T-helper 2 cell treated with Interferon-gamma antibody and Interleukin-4, amounts not matched to agents 5 μg/mL and 100 μg/mL, for 36 hours (primary cell): ENCODE measurements at regions not wholly inside any gene's neighbourhood (a gene's known extent, or its start where the extent isn't known, plus 50 kb on each side); places are given as distances from the start of the nearest gene placed in this dataset.
A peak's percentile ranks its signal among the peaks of the same experiment; 100 is the strongest.

Source experiments
- DNase-seq: peaks from one replicate; pipeline ENCODE4 v3.0.0; 2021; ENCODE audit warnings: low spot score
- H3K27ac Mint-ChIP-seq: one replicate; pipeline ENCODE4 v1.8.0; 2021; ENCODE audit warnings: mild to moderate bottlenecking, mixed read lengths
- H3K27me3 Mint-ChIP-seq: one replicate; pipeline ENCODE4 v1.8.0; 2021; ENCODE audit warnings: low read depth, mixed read lengths
- H3K36me3 Mint-ChIP-seq: one replicate; pipeline ENCODE4 v1.8.0; 2021; ENCODE audit warnings: low read depth, mixed read lengths
- H3K4me1 Mint-ChIP-seq: one replicate; pipeline ENCODE4 v1.8.0; 2021; ENCODE audit warnings: low read depth, mixed read lengths
- H3K4me3 Mint-ChIP-seq: one replicate; pipeline ENCODE4 v1.8.0; 2022; ENCODE audit warnings: mild to moderate bottlenecking, moderate library complexity, mixed read lengths
- H3K9me3 Mint-ChIP-seq: one replicate; pipeline ENCODE4 v1.8.0; 2021; ENCODE audit warnings: mixed read lengths

DNA sequence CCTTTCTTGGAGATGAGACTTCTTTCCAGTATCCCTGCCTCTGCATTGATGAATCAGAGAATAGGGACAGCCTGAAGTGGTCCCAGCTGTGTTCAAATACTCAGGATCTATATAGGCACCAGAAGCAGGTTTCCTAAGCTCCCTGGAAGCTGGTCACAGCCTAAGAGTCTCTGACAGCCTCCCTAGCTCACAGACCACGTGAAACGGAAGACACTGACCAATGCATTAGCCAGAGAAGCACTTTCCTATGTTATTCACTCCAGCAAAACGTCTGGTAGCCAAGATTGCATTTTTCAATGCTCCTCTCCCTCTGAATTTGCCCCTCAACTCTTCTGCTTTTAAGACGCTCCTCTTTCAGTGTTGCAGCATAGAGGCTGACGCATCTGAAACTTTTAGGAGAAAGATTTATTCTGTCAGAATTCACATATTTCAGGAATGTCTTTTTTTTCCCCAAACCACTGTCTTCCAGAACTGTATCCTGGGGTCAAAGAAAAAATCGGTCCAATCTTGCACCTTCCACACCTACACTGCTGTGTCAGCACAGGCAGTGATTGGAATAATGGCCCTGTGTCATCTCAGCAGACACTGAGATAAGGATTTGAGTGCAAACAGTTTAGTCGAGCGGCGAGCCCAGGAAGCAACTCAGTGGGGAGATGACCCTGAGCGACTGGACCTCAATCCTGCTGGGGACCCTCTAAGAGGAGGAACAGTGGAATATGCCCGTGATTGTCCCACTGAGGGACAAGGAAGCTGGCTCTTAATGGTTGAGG lies 109.4 kb downstream of the SMIM20 start:
- Mint-ChIP-seq H3K36me3 (peaks cover 1% of the 10 kb centered on the region), H3K9me3 (no peaks in the 10 kb centered on the region), H3K27me3 (peaks cover 5% of the 10 kb centered on the region), H3K4me1 (peaks cover 9% of the 10 kb centered on the region), H3K27ac (no peak overlapping the region), H3K4me3 (no peak overlapping the region)
- DNase-seq = no peak

- H3K27ac Mint-ChIP-seq = no peak overlapping the region
- H3K4me3 Mint-ChIP-seq = no peak overlapping the region
- peaks cover 1% of the 10 kb centered on the region for H3K36me3 Mint-ChIP-seq
- no peak for DNase-seq
- no peaks in the 10 kb centered on the region for H3K9me3 Mint-ChIP-seq
- H3K27me3 Mint-ChIP-seq = peaks cover 5% of the 10 kb centered on the region
- H3K4me1 Mint-ChIP-seq = peaks cover 11% of the 10 kb centered on the region
Observed at GRCh38 chr4:26024079-26024478, 110.1 kb downstream of the SMIM20 start.

- H3K36me3 Mint-ChIP-seq = peaks cover 2% of the 10 kb centered on the region
- H3K4me3 Mint-ChIP-seq = no peak overlapping the region
- peaks cover 3% of the 10 kb centered on the region for H3K9me3 Mint-ChIP-seq
- no peak overlapping the region for H3K27ac Mint-ChIP-seq
- peaks cover 3% of the 10 kb centered on the region for H3K27me3 Mint-ChIP-seq
- no peak for DNase-seq
- peaks cover 17% of the 10 kb centered on the region for H3K4me1 Mint-ChIP-seq
Observed at GRCh38 chr4:26028133-26028792, 114.2 kb downstream of the SMIM20 start.

GRCh38 chr4:26028793-26029567 lies 115.0 kb downstream of the SMIM20 start:
- peaks cover 2% of the 10 kb centered on the region for H3K36me3 Mint-ChIP-seq
- peak; percentile 67 for DNase-seq
- H3K27me3 Mint-ChIP-seq = peaks cover 2% of the 10 kb centered on the region
- H3K4me3 Mint-ChIP-seq = no peak overlapping the region
- peaks cover 17% of the 10 kb centered on the region for H3K4me1 Mint-ChIP-seq
- H3K27ac Mint-ChIP-seq = no peak overlapping the region
- H3K9me3 Mint-ChIP-seq = peaks cover 7% of the 10 kb centered on the region

GRCh38 chr4:26029568-26030131 lies 115.6 kb downstream of the SMIM20 start:
- no peak overlapping the region for H3K4me3 Mint-ChIP-seq
- H3K9me3 Mint-ChIP-seq = peaks cover 7% of the 10 kb centered on the region
- no peak overlapping the region for H3K27ac Mint-ChIP-seq
- DNase-seq = no peak
- H3K4me1 Mint-ChIP-seq = peaks cover 21% of the 10 kb centered on the region
- peaks cover 2% of the 10 kb centered on the region for H3K36me3 Mint-ChIP-seq
- no peaks in the 10 kb centered on the region for H3K27me3 Mint-ChIP-seq

DNA sequence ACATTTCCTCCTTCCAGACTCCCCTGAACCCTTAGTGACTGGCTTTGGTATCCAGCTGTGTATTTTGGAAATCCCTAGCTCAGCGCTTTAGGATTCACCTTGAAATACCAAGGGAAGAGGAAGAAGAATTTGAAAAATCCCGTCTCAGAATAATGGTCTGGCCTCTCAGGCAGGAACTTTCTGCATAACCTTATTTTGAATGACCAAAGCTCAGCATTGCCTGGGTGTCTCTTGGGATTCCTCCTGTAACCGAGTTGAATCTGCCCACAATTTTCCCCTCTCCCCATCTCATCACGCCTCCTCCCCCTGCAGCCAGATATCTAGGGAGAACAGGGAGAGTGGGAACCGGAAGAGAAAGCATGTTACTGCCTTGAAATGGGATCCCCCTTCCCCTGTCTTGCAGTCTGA lies 116.2 kb downstream of the SMIM20 start:
- H3K4me3 Mint-ChIP-seq = no peak overlapping the region
- peak overlapping the region; percentile 1 for H3K27ac Mint-ChIP-seq
- H3K4me1 Mint-ChIP-seq = peaks cover 27% of the 10 kb centered on the region

GRCh38 chr4:26030780-26031179 lies 116.8 kb downstream of the SMIM20 start:
- peak overlapping the region; percentile 1 for H3K27ac Mint-ChIP-seq
- peaks cover 27% of the 10 kb centered on the region for H3K4me1 Mint-ChIP-seq
- peaks cover 7% of the 10 kb centered on the region for H3K9me3 Mint-ChIP-seq
- H3K4me3 Mint-ChIP-seq = no peak overlapping the region
- peaks cover 2% of the 10 kb centered on the region for H3K36me3 Mint-ChIP-seq
- no peaks in the 10 kb centered on the region for H3K27me3 Mint-ChIP-seq
- DNase-seq = no peak

More for the DNA sequence above, 116.2 kb downstream of the SMIM20 start:
- DNase-seq = no peak
- Mint-ChIP-seq H3K36me3 (peaks cover 2% of the 10 kb centered on the region), H3K9me3 (peaks cover 7% of the 10 kb centered on the region), H3K27me3 (no peaks in the 10 kb centered on the region)

DNA sequence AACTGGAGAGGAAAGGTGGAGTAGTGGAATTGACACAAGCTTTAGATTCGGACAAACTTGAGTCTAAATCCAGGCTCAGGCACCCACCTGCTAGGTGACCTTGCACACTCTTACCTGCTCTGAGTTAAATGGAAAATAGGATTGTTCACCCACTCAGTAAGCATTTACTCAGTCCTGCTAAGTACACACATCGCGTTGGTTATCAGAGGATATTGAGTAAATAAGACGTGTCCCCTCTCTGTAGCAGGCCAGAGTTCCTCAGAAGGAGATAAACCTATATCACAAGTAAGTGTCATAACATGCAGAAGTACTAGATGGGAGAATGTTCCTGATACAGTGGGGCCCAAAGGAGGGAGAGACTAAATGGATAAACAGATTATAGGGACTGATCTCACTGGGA lies 117.7 kb downstream of the SMIM20 start:
- Mint-ChIP-seq H3K27ac (no peak overlapping the region), H3K4me1 (peaks cover 27% of the 10 kb centered on the region), H3K9me3 (peaks cover 7% of the 10 kb centered on the region)

DNA sequence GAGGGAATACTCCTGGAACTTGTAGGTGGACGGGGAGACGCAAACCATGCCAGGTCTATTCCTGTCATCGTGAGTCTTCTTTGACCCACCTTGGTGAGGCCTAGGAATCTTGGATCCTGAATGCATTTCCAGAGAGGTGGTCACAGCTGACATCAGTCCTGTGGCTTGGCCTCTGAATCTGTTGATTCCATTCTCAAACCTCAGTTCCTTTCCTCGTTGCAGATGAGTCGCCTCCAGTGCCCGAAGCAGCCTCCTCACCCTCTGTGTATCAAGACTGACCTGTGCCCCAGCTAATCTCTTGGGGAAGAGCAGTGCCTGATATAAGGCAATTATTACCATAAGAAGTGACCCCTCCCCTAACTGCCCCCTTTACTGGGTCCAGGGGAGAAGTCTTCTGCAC lies 118.1 kb downstream of the SMIM20 start:
- H3K9me3 Mint-ChIP-seq = peaks cover 7% of the 10 kb centered on the region
- H3K36me3 Mint-ChIP-seq = peaks cover 2% of the 10 kb centered on the region
- H3K4me1 Mint-ChIP-seq = peaks cover 27% of the 10 kb centered on the region
- no peak overlapping the region for H3K4me3 Mint-ChIP-seq
- H3K27me3 Mint-ChIP-seq = no peaks in the 10 kb centered on the region
- DNase-seq = no peak
- H3K27ac Mint-ChIP-seq = no peak overlapping the region

More for the DNA sequence above, 117.7 kb downstream of the SMIM20 start:
- Mint-ChIP-seq H3K27me3 (no peaks in the 10 kb centered on the region), H3K36me3 (peaks cover 2% of the 10 kb centered on the region), H3K4me3 (no peak overlapping the region)
- DNase-seq = no peak

- DNase-seq = no peak
- Mint-ChIP-seq H3K27ac (no peak overlapping the region), H3K36me3 (peaks cover 2% of the 10 kb centered on the region), H3K4me3 (no peak overlapping the region), H3K4me1 (peaks cover 27% of the 10 kb centered on the region), H3K9me3 (peaks cover 7% of the 10 kb centered on the region), H3K27me3 (no peaks in the 10 kb centered on the region)
Observed at GRCh38 chr4:26032630-26033317, 118.8 kb downstream of the SMIM20 start.

DNA sequence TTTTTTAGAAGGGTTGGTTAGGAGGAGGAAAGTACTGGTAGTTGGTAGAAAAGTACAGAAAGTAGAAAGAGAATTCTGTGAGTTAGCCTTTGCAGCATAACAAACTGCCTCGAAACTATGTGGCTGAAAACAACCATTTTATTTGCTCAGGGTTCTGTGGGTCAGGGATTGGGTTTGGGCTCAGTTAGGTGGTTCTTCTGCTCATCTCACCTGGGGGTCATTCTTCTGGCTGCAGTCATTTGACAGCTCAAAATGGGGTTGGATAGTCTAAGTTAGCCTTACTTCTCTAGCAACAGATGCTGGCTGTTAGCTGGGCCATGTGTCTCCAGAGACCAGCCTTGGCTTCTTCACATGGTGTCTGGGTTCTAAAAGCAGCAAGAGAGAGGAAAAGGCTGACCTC lies 119.4 kb downstream of the SMIM20 start:
- no peak overlapping the region for H3K27ac Mint-ChIP-seq
- H3K36me3 Mint-ChIP-seq = peaks cover 2% of the 10 kb centered on the region
- H3K27me3 Mint-ChIP-seq = no peaks in the 10 kb centered on the region
- H3K4me1 Mint-ChIP-seq = peaks cover 27% of the 10 kb centered on the region
- no peak for DNase-seq
- H3K4me3 Mint-ChIP-seq = no peak overlapping the region
- peaks cover 7% of the 10 kb centered on the region for H3K9me3 Mint-ChIP-seq

- Mint-ChIP-seq H3K36me3 (peaks cover 2% of the 10 kb centered on the region), H3K27me3 (no peaks in the 10 kb centered on the region), H3K27ac (no peak overlapping the region), H3K4me3 (no peak overlapping the region), H3K9me3 (peaks cover 7% of the 10 kb centered on the region), H3K4me1 (peaks cover 28% of the 10 kb centered on the region)
- peak; percentile 44 for DNase-seq
Observed at GRCh38 chr4:26034849-26035248, 120.8 kb downstream of the SMIM20 start.

GRCh38 chr4:26035921-26036320 lies 121.9 kb downstream of the SMIM20 start:
- Mint-ChIP-seq H3K27me3 (no peaks in the 10 kb centered on the region), H3K4me1 (peaks cover 19% of the 10 kb centered on the region), H3K27ac (no peak overlapping the region), H3K4me3 (no peak overlapping the region), H3K36me3 (peaks cover 2% of the 10 kb centered on the region), H3K9me3 (peaks cover 7% of the 10 kb centered on the region)
- no peak for DNase-seq
